ENCODE measurements at regions not wholly inside any gene's neighbourhood (a gene's known extent, or its start where the extent isn't known, plus 50 kb on each side); places are given as distances from the start of the nearest gene placed in this dataset.
A peak's percentile ranks its signal among the peaks of the same experiment; 100 is the strongest.
"Not testable (repeated sequence)": the region's sequence is repeated elsewhere in the genome, so short reads cannot be mapped to it uniquely, and the experiment has no call there.

- no peak for ATAC-seq (ENCODE audit: poor library complexity)
These were observed 165.1 kb downstream of the ZNF621 start for GRCh38 chr3:40689837-40690236.

GRCh38 chr3:40690749-40691451, 166.1 kb downstream of the ZNF621 start:
- ATAC-seq (ENCODE audit: poor library complexity): peak; percentile 92
- intact Hi-C loops (cut with DNase I): no loop called here
- DNase-seq: peak; percentile 89

More at GRCh38 chr3:40689837-40690236, 165.1 kb downstream of the ZNF621 start:
- intact Hi-C loops (cut with DNase I): no loop called here
- DNase-seq: no peak

- peak; percentile 48 for ATAC-seq (ENCODE audit: poor library complexity)
- no peak for DNase-seq
- intact Hi-C loops (cut with DNase I): no loop called here
These were observed 166.7 kb downstream of the ZNF621 start for GRCh38 chr3:40691452-40691861.

- intact Hi-C loops (cut with DNase I): no loop called here
- ATAC-seq (ENCODE audit: poor library complexity) (peak; percentile 19), DNase-seq (no peak)
These were observed 171.1 kb downstream of the ZNF621 start for GRCh38 chr3:40695848-40696247.

- DNase-seq; intact Hi-C loops (cut with DNase I); ATAC-seq (ENCODE audit: poor library complexity): not testable (repeated sequence)
These were observed 173.9 kb downstream of the ZNF621 start for GRCh38 chr3:40698611-40699010.

- intact Hi-C loops (cut with DNase I): no loop called here
- DNase-seq (no peak), ATAC-seq (ENCODE audit: poor library complexity) (peak; percentile 29)
These were observed 176.3 kb downstream of the ZNF621 start for GRCh38 chr3:40701016-40701588.

GRCh38 chr3:40704224-40704623, 179.5 kb downstream of the ZNF621 start:
- intact Hi-C loops (cut with DNase I): no loop called here
- no peak for ATAC-seq (ENCODE audit: poor library complexity)
- DNase-seq: no peak

- DNase-seq (no peak), ATAC-seq (ENCODE audit: poor library complexity) (no peak)
- intact Hi-C loops (cut with DNase I): no loop called here
These were observed 180.9 kb downstream of the ZNF621 start for GRCh38 chr3:40705663-40706062.

GRCh38 chr3:40713306-40713705, 188.5 kb downstream of the ZNF621 start:
- intact Hi-C loops (cut with DNase I): no loop called here
- ATAC-seq (ENCODE audit: poor library complexity) (peak; percentile 98), DNase-seq (no peak)

- DNase-seq: no peak
- ATAC-seq (ENCODE audit: poor library complexity): no peak
- intact Hi-C loops (cut with DNase I): no loop called here
These were observed 189.0 kb downstream of the ZNF621 start for GRCh38 chr3:40713795-40714194.

- intact Hi-C loops (cut with DNase I): no loop called here
- no peak for DNase-seq
- ATAC-seq (ENCODE audit: poor library complexity): no peak
These were observed 190.1 kb downstream of the ZNF621 start for GRCh38 chr3:40714771-40715345.

- intact Hi-C loops (cut with DNase I): no loop called here
- DNase-seq (no peak), ATAC-seq (ENCODE audit: poor library complexity) (no peak)
These were observed 190.8 kb downstream of the ZNF621 start for GRCh38 chr3:40715551-40715950.

- DNase-seq (no peak), ATAC-seq (ENCODE audit: poor library complexity) (no peak)
- intact Hi-C loops (cut with DNase I): no loop called here
These were observed 192.7 kb downstream of the ZNF621 start for GRCh38 chr3:40717471-40717870.

GRCh38 chr3:40718209-40718608, 193.4 kb downstream of the ZNF621 start:
- no peak for ATAC-seq (ENCODE audit: poor library complexity)
- intact Hi-C loops (cut with DNase I): no loop called here
- DNase-seq: no peak

- intact Hi-C loops (cut with DNase I): no loop called here
- ATAC-seq (ENCODE audit: poor library complexity): no peak
These were observed 193.9 kb downstream of the ZNF621 start for GRCh38 chr3:40718681-40719080.

GRCh38 chr3:40719660-40720287, 195.0 kb downstream of the ZNF621 start:
- intact Hi-C loops (cut with DNase I): no loop called here
- no peak for DNase-seq
- peak; percentile 22 for ATAC-seq (ENCODE audit: poor library complexity)

More at GRCh38 chr3:40718681-40719080, 193.9 kb downstream of the ZNF621 start:
- no peak for DNase-seq

- intact Hi-C loops (cut with DNase I): no loop called here
- ATAC-seq (ENCODE audit: poor library complexity) (no peak), DNase-seq (no peak)
These were observed 195.6 kb downstream of the ZNF621 start for GRCh38 chr3:40720341-40720740.

GRCh38 chr3:40720863-40721262, 196.1 kb downstream of the ZNF621 start:
- no peak for ATAC-seq (ENCODE audit: poor library complexity)
- DNase-seq: no peak

GRCh38 chr3:40723083-40723660, 198.4 kb downstream of the ZNF621 start:
- no peak for DNase-seq
- intact Hi-C loops (cut with DNase I): no loop called here
- ATAC-seq (ENCODE audit: poor library complexity): no peak

More at GRCh38 chr3:40720863-40721262, 196.1 kb downstream of the ZNF621 start:
- intact Hi-C loops (cut with DNase I): no loop called here
